ENCODE measurements at regions not wholly inside any gene's neighbourhood (a gene's known extent, or its start where the extent isn't known, plus 50 kb on each side); places are given as distances from the start of the nearest gene placed in this dataset.
A peak's percentile ranks its signal among the peaks of the same experiment; 100 is the strongest.
"Not testable (repeated sequence)": the region's sequence is repeated elsewhere in the genome, so short reads cannot be mapped to it uniquely, and the experiment has no call there.

DNA sequence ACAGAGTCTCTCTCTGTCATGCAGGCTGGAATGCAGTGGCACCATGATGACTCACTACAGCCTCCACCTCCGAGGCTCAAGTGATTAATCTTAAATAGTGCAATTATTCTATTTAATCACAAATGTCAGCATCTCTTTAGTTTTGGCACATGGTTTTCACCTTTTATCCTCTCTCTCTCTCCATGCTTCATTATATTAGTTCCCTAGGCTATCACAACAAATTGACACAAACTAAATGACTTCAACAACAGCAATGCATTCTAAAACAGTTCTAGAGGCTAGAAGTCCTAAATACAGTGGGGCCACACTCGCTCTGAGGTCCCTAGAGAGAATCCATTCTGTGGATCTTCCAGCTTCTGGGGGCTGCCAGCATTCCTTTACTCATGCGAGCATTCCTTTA, 178.2 kb upstream of the ZNG1F start:
- DNase-seq: peak; percentile 25

DNA sequence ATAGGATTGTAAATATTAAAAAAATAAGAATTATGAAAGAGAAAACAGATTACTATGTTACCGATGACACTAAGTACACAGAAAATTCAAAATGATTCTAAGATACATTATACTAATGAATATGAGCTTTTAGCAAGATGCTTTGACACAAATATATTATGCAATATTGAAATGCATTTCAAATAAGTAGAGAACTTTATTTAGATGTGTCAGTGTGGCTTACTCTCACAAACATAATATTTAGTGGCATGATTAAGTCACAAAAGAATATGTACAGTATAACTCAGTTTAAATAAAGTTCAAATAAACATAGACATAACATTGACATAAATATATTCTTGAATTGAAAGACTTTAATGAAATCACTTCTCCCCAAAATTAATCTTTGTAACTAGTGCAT, 172.7 kb upstream of the ZNG1F start:
- DNase-seq: not testable (repeated sequence)

DNA sequence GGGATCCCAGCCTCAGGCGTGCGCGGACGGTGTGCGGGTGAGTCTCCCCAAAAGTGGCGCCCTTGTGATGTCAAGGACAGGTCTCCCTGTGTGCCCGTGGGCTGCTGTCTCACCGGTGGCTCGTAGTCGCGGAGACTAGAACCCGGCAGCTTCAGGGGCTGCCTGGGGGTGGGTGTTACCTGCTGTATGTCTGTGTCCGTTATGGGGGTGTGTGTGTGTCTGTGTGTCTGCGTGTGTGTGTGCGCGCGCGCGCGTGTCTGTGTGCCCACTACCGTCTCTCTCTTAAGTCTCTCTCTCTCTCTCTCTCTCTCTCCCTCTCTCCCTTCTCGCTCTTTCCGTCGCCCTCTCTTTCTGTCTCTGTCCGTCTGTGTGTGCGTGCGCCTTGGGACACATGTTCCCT, 170.0 kb upstream of the ZNG1F start:
- peak; percentile 33 for DNase-seq

DNA sequence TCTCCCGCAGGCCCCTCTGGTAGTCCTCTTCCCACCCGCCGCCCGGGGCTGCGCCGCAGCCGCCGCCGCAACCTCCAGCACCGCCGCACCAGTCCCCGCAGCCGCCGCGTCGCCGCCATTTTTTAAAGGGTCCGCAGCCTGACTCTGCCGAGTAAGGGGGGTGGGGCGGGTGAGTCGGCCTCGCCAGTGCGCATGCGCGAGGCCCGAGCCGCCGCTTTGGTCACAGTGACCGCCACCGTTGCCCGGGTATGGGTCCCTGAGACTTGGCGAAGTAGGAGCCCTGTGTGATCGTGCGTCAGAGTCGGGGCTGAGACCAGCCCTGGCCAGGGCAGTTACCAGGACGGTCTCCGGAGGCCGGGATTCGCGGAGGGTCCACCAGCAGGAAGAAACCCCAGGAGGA, 169.6 kb upstream of the ZNG1F start:
- peak; percentile 74 for DNase-seq

DNA sequence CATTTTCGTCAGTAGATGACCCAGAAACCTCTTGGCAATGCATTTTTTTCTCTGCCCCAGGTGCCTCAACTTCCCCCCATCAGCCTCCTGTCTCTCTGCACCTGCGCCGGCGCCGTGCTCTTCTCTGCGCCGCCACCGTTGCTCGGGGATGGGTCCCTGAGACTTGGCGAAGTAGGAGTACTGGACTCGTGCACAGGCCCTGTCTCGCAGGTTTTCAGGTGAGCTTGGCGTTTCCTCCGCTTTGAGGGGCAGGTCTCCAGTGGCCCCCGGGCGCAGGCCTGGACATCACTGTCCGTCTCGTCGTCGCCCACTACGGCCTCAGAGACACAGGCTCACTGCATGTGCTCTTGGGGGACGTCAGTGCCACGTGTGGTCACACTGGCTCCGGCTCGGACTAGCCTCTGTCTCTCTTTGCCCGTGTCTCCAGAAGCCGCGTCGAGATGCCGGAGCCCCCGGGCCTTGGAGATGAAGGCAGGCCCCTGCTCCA, 168.8 kb upstream of the ZNG1F start:
- not testable (repeated sequence) for DNase-seq

DNA sequence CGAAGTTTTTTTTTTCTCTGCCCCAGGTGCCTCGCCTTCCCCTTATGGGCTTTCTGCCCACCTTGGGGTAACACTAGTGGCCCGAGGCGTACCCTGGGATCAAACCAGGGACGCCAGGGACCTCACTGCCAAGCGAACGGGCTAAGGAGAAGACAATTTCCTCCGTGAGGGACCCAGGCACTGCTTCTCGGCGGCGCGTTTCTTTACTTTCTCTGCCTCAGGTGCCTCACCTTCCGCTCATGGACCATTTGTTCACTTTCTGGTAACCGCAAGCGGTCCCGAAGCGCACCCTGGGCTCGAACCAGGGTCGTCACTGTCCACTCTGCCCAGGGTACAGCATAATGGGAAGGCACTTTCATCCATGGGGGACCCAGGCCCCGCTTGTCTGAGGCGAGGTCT, 168.2 kb upstream of the ZNG1F start:
- DNase-seq: not testable (repeated sequence)

DNA sequence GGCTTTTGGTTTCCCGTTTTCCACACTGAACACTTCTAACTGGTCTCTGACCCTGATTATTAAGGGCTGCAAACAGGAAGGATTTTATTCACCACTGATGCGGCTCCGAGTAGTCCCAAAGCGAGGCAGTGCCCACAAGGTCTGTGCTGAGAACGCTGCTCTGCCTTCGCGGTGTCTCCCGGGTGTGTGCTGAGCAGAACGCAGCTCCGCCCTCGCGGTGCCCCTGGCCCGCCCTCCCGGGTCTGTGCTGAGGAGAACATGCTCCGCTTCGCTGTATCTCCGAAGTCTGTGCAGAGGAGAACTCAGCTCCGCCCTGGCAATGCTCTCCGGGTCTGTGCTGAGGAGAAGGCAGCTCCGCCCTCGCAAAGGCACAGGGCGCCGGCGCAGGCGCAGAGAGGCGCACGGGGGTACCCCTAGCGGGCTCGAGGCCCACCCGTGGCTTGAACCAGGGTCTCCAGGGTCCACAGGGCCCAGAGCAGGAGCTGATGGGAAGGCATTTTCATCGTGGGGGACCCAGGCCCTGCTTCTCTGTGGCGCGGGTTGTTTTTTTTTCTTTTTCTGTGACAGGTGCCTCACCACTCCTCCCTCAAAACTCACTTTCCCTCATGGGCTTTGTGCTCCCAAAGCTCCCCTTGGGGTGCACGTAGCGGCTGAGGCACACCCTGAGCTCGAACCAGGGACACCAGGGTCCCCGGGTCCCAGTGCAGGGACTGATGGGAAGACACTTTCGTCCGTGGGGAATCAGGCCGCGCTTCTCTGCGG, 167.7 kb upstream of the ZNG1F start:
- peak; percentile 73 for DNase-seq

DNA sequence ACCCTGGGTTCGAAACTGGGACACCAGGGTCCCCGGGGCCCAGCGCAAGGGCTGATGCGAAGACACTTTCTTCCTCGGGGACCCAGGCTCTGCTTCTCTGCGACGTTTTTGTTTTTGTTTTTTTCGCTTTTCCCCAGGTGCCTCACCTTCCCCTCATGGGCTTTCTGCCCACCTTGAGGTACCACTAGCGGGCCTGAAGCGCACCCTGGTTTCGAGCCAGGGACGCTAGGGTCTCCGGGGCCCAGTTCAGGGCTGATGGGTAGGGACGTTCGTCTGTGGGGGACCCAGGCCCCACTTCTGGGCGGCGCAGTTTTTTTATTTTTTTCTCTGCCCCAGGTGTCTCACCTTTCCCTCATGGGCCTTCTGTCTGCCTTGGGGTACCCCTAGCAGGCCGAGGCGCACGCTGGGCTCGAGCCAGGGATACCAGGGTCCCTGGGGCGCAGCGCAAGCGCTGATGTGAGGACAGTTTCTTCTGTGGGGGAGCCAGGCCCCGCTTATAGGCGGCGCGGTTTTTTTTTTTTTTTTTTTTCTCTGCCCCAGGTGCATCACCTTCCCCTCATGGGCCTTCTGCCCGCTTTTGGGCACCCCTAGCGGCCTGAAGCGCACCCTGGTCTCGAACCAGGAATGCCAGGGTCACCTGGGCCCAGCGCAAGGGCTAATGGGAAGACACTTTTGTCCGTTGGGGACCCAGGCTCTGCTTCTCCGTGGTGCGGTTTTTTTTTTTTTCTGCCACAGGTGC, 166.8 kb upstream of the ZNG1F start:
- DNase-seq: not testable (repeated sequence)

DNA sequence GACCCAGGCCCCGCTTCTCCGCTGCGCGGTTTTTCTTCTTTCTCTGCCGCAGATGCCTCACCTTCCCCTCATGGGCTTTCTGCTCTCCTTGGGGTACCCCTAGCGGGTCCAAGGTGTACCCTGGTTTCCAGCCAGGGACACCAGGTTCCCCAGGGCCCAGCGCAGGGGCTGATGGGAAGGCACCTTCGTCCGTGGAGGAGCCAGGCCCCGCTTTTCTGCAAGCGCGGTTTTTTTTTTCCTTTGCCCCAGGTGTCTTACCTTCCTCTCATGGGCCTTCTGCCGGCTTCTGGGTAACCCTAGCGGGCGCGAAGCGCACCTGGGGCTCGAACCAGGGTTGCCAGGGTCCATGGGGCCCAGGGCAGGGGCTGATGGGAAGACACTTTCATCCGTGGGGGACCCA, 165.9 kb upstream of the ZNG1F start:
- DNase-seq: not testable (repeated sequence)

DNA sequence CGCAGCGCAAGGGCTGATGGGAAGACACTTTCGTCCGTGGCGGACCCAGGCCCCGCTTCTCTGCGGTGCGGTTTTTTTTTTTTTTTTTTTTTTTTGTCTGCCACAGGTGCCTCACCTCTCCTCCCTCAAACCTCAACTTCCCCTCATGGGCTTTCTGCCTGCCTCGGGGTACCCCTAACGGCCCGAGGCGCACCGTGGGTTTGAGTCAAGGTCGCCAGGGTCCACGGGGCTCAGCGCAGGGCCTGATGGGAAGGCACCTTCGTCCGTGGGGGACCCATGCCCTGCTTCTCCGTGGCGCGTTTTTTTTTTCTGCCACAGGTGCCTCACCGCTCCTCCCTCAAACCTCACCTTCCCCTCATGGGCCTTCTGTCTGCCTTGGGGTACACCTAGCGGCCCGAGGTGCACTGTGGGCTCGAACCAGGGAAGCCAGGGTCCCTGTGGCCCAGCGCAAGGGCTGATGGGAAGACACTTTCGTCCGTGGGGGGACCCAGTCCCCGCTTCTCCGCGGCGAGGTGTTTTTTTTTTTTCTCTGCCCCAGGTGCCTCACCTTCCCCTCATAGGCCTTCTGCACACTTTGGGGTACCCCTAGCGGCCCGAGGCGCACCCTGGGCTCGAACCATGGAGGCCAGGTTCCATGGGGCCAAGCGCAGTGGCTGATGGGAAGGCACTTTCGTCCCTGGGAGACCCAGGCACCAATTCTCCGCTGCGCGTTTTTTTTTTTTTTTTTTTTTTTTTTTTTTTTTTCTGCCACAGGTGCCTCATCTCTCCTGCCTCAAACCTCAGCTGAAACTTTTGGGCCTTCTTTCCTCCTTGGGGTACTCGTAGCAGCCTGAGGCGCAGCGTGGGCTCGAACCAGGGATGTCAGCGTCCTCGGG, 165.2 kb upstream of the ZNG1F start:
- DNase-seq: not testable (repeated sequence)

DNA sequence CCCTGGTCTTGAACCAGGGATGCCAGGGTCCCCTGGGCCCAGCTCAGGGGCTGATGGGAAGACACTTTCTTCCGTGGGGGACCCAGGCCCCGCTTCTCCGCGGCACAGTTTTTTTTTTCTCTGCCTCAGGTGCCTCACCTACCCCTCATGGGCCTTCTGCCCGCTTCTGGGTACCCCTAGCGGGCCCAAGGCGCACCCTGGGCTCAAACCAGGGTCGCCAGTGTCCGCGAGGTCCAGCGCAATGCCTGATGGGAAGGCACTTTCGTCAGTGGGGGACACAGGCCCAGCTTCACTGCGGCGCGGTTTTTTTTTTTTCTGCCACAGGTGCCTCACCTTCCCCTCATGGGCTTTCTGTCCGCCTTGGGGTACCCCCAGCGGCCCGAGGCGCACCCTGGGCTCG, 163.9 kb upstream of the ZNG1F start:
- DNase-seq: not testable (repeated sequence)

DNA sequence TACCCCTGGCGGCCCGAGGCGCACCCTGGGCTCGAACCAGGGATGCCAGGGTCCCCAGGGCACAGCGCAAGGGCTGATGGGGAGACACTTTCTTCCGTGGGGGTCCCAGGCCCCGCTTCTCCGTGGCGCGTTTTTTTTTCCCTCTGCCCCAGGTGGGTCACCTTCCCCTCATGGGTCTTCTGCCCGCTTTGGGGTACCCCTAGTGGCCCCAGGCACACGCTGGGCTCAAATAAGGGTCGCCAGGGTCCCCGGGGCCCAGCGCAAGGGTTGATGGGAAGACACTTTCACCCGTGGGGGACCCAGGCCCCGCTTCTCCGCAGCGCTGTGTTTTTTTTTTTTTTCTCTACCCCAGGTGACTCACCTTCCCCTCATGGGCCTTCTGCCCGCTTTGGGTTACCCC, 163.3 kb upstream of the ZNG1F start:
- DNase-seq: not testable (repeated sequence)

DNA sequence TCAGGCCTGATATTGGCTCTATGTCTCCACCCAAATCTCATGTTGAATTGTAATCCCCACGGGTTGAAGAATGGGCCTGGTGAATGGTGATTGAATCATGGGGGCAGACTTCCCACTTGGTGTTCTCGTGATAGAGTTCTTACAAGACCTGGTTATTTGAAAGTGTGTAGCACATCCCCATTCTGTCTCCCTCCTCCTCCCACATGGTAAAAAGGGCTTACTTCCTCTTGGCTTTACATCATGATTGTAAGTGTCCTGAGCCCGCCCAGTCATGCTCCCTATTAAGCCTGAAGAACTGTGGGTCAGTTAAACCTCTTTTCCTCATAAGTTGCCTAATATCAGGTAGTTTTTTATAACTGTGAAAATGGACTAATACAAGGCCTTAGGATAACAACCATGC, 158.8 kb upstream of the ZNG1F start:
- not testable (repeated sequence) for DNase-seq

DNA sequence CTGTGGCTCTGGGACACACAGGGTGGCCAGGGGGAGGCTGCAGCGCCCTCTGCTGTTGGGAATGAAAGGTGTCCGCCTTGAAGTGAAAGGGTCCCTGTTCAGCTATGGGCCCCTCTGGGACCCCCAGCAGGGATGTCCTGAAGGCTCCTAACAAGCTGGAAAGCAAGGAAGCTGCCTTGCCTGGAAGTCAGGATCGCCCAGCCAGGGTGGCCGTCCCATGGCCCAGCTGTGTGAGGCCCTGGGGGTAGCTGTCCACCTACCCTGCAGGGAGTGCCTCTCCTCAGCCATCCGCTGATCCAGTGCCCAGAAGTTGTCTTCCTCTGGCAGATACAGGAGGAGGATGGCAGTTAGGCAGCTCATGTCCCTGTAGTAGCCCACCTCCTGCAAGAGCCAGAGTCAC, 143.4 kb upstream of the ZNG1F start:
- not testable (repeated sequence) for DNase-seq

DNA sequence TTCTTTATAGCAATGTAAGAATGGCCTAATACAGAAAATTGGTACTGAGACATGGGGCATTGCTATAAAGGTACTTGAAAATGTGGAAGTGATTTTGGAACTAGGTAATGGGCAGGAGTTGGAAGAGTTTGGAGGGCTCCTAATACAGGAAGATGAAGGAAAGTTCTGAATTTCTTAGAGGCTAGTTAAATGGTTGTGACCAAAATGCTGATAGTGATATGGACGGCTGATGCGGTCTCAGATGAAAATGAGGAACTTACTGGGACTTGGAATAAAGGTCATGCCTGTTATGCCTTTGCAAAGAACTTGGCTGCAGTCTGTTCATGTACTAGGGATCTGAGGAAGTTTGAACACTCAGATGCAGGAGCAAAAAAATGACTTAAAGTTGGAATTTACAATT, 132.2 kb upstream of the ZNG1F start:
- DNase-seq: not testable (repeated sequence)

DNA sequence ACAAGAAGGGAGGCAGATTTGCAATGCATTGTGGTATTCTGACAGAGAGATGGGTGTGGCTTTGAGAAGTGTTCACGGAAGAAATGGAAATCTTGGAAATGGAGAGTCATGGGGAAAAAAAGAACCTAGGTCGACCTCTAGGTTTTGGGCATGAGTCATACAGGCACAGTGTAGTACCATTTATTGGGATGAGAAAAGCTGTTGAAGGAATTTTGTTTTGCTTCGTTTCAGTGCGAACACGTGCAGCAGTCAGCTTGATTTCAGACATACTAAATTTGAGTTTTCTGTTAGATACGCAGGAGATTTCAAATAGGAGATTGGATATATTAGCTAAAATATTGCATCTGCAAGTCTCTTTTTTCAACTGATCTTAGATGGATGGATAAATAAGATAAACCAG, 119.8 kb upstream of the ZNG1F start:
- not testable (repeated sequence) for DNase-seq

DNA sequence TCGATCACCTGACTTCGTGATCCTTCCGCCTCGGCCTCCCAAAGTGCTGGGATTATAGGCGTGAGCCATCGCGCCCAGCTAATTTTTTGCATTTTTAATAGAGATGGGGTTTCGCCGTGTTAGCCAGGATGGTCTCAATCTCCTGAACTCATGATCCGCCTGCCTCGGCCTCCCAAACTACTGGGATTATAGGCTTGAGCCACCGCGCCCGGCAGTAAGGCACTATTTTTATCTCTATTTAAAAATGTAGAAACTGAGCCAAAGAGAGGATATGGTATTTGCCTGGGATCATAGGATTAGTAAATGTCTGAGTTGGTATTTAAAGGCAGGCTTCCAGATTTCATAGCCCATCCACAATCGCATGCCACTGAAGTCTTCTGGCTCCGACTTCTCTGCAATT, 96.6 kb upstream of the ZNG1F start:
- DNase-seq: not testable (repeated sequence)

DNA sequence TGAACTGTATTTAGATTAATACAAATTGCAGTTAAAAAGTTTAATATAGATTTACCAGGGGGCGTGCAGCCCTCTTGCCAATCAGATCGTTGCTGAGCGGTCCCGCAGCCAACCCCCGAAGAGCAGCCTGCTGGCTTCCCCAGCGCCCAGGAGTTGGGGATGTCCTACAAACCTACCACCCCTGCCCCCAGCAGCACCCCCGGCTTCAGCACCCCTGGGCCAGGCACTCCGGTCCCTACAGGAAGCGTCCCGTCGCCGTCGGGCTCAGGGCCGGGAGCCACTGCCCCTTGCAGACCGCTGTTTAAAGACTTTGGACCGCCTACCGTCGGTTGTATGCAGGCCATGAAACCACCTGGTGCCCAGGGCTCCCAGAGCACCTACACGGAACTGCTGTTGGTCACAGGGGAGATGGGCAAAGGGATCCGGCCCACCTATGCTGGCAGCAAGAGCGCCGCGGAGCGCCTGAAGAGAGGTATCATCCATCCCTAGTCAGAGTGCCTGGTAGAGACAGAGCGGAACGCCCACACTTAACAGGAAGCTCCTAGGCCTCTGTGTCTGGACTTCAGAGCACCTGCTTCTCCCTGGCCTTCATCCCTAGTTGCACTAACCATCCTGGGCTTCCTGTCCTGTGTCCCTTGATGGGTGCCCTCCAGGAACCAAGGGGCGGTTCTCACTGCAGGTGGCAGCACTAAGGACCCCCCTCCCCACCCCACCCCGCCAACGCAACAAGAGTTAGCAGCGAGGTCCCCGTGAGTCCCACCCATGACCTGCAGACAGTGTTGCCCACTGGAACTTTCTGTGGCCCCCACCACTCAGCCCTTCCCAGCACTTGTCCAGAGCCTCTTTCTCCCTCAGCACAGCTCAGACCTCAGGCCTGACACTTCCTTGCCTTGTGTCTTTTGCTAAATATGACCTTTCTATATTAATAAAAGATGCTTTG, 91.5 kb upstream of the ZNG1F start:
- not testable (repeated sequence) for DNase-seq

DNA sequence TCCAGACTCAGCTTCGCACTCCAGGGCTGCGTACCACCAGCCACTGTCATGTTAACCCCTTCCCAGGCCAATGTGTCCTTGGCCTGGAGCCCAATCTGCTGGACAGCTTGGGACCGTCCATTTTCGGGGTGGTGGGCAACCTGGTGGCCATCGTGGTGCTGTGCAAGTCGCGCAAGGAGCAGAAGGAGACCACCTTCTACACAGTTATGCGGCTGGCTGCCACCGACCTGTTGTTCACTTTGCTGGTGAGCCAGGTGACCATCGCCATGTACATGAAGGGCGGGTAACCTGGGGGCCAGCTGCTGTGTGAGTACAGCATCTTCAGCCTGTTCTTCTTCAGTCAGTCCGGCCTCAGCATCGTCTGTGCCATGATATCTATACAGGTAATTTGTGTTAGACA, 90.3 kb upstream of the ZNG1F start:
- not testable (repeated sequence) for DNase-seq

DNA sequence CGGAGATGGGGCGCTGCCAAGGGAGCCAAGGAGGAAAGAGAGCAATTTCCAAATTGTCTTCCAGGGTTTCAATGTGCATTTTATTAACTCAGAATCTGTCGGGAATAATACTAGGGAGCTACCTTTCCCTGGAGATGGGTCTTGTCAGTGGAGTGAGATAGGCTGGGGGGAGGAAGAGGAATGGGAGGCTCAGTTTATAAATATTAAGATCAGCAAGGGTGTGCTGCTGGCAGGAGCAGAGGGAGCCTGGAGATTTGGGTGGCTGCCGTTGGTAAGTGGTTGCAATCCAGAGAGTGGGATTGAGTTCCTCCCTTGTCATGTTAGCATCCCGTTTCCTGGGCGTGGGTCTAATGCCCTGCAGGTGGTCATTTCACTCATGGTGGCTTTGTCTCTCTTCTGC, 89.9 kb upstream of the ZNG1F start:
- not testable (repeated sequence) for DNase-seq

DNA sequence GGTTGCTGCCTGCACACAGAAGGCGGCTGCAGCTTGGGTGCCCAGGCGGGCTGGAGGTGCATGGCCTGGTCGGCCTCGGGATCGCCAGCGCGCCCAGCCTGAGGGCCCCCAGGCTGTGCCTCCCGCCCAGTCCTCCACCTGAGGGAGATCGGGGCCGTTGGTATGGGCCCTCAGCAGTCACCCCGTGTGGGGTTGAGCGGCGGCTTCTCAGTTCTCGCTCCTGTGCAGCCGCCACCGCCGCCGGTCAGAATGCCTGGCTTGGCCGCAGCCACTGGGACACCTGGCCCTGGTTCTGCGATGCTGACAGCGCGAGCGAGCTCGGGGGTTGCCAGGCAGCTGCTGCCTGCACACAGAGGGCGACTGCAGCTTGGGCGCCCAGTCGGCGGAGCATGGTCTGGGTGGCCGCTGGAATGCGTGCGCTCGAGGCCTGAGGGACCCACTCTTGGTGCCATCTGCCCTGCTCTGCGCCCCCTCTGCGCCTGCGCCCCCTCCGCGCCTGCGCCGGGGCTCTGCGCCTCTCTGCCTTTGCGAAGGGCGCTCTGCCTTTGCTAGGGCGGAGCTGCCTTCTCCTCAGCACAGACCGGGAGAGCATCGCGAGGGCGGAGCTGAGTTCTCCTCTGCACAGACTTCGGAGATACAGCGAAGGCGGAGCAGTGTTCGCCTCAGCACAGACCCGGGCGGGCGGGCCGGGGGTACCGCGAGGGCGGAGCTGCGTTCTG, 84.6 kb upstream of the ZNG1F start:
- peak; percentile 66 for DNase-seq

All from fibroblast of skin of scalp (primary cell).